GM23338 (cell line): ENCODE measurements at regions not wholly inside any gene's neighbourhood (a gene's known extent, or its start where the extent isn't known, plus 50 kb on each side); places are given as distances from the start of the nearest gene placed in this dataset.

ENCODE experiments used
- ATAC-seq: fragments of 200-7000 bp; cut with Tn5 transposase; 3 replicates; pipeline ENCODE4 v1.9.1; 2020
- DNase-seq: peaks from one replicate; pipeline ENCODE4 v3.0.0-alpha.2; 2015; ENCODE audit warnings: low spot score
- H2AFZ ChIP-seq: fragments of 200-600 bp; sonication (generic); 2 replicates; pipeline ENCODE4 v1.8.0; 2016; ENCODE audit warnings: antibody characterized with exemption, mild to moderate bottlenecking, moderate library complexity
- H3F3A ChIP-seq: fragments of 200-600 bp; sonication (generic); replicated peaks from 2 replicates; pipeline ENCODE4 v1.8.0; 2017; ENCODE audit warnings: antibody characterized with exemption, mixed run types, low read depth
- H3K27ac ChIP-seq: fragments of 200-600 bp; sonication (generic); 2 replicates; pipeline ENCODE4 v1.6.1; 2016; ENCODE audit warnings: low read depth
- H3K27me3 ChIP-seq: fragments of 200-600 bp; sonication (generic); 2 replicates; pipeline ENCODE4 v1.8.0; 2016; ENCODE audit warnings: mild to moderate bottlenecking, mixed run types, moderate library complexity; ENCODE audit not compliant: insufficient read depth
- H3K36me3 ChIP-seq: fragments of 200-600 bp; sonication (generic); 2 replicates; pipeline ENCODE4 v1.8.0; 2016; ENCODE audit warnings: mild to moderate bottlenecking; ENCODE audit not compliant: insufficient read depth
- H3K4me1 ChIP-seq: fragments of 200-600 bp; sonication (generic); 2 replicates; pipeline ENCODE4 v1.8.0; 2016; ENCODE audit warnings: mild to moderate bottlenecking, moderate library complexity; ENCODE audit not compliant: insufficient read depth
- H3K4me2 ChIP-seq: fragments of 200-600 bp; sonication (generic); 2 replicates; pipeline ENCODE4 v1.7.1; 2017; ENCODE audit warnings: mixed run types
- H3K4me3 ChIP-seq: fragments of 200-600 bp; sonication (generic); 2 replicates; pipeline ENCODE4 v1.6.1; 2016; ENCODE audit warnings: mixed run types
- H3K79me2 ChIP-seq: fragments of 200-600 bp; sonication (generic); replicated peaks from 2 replicates; pipeline ENCODE4 v1.8.0; 2017; ENCODE audit warnings: mild to moderate bottlenecking; ENCODE audit not compliant: insufficient read depth
- H3K9me2 ChIP-seq: fragments of 200-600 bp; sonication (generic); 2 replicates; pipeline ENCODE4 v1.8.0; 2017; ENCODE audit not compliant: insufficient read depth
- H4K20me1 ChIP-seq: fragments of 200-600 bp; sonication (generic); replicated peaks from 2 replicates; pipeline ENCODE4 v1.8.0; 2017; ENCODE audit warnings: mild to moderate bottlenecking; ENCODE audit not compliant: insufficient read depth
- H3K27ac Mint-ChIP-seq: 2 replicates; pipeline ENCODE4 v1.8.0; 2020; ENCODE audit warnings: inconsistent platforms, mild to moderate bottlenecking, moderate library complexity, mixed read lengths
- H3K27me3 Mint-ChIP-seq: 3 replicates; pipeline ENCODE4 v1.8.0; 2022; ENCODE audit warnings: low read depth, mild to moderate bottlenecking, moderate library complexity, mixed read lengths, inconsistent platforms; ENCODE audit not compliant: insufficient read depth, poor library complexity
- H3K36me3 Mint-ChIP-seq: 3 replicates; pipeline ENCODE4 v1.8.0; 2021; ENCODE audit warnings: low read depth, mild to moderate bottlenecking, inconsistent platforms, moderate library complexity, mixed read lengths
- H3K4me1 Mint-ChIP-seq: 3 replicates; pipeline ENCODE4 v1.8.0; 2020; ENCODE audit warnings: mild to moderate bottlenecking, inconsistent platforms, mixed read lengths
- H3K4me3 Mint-ChIP-seq: 3 replicates; pipeline ENCODE4 v1.8.0; 2021; ENCODE audit warnings: moderate library complexity, mild to moderate bottlenecking, inconsistent platforms, mixed read lengths
- H3K9me3 Mint-ChIP-seq: 3 replicates; pipeline ENCODE4 v1.8.0; 2020; ENCODE audit warnings: moderate library complexity, mild to moderate bottlenecking, inconsistent platforms, mixed read lengths
- CREB1 ChIP-seq: fragments of 250-450 bp; sonication (Bioruptor Pico); IDR thresholded peaks from 2 replicates; pipeline ENCODE4 v1.5.0; 2020; ENCODE audit warnings: low read depth, mild to moderate bottlenecking, moderate library complexity
- CTCF ChIP-seq, 2 experiments: fragments of 200-600 bp in 1 of 2; sonication (generic) in 1 of 2; conservative IDR thresholded peaks; 2 replicates each; pipeline versions ENCODE4 v1.5.1 to v1.6.1; 2016 to 2017; ENCODE audit warnings: antibody characterized with exemption in 2 of 2, low read depth in 2 of 2, mild to moderate bottlenecking in 2 of 2, moderate library complexity in 1 of 2
- ETS1 ChIP-seq: IDR thresholded peaks from 2 replicates; pipeline ENCODE4 v1.6.1; 2016; ENCODE audit warnings: antibody characterized with exemption
- EZH2phosphoT487 ChIP-seq: fragments of 200-600 bp; sonication (generic); IDR thresholded peaks from one replicate; pipeline ENCODE4 v1.8.1; 2018; ENCODE audit warnings: antibody characterized with exemption; ENCODE audit not compliant: unreplicated experiment
- JUNB ChIP-seq: IDR thresholded peaks from one replicate; pipeline ENCODE4 v1.6.1; 2016; ENCODE audit warnings: antibody characterized with exemption; ENCODE audit not compliant: unreplicated experiment
- NANOG ChIP-seq: IDR thresholded peaks from 2 replicates; pipeline ENCODE4 v1.6.1; 2016; ENCODE audit warnings: antibody characterized with exemption, borderline replicate concordance
- POLR2AphosphoS5 ChIP-seq: IDR thresholded peaks from 2 replicates; pipeline ENCODE4 v1.6.1; 2016; ENCODE audit warnings: antibody characterized with exemption, low read depth
- REST ChIP-seq: IDR thresholded peaks from one replicate; pipeline ENCODE4 v1.6.1; 2018; ENCODE audit warnings: antibody characterized with exemption; ENCODE audit not compliant: unreplicated experiment
- STAT1 ChIP-seq: IDR thresholded peaks from one replicate; pipeline ENCODE4 v1.6.1; 2016; ENCODE audit warnings: antibody characterized with exemption; ENCODE audit not compliant: unreplicated experiment
- ZNF114 ChIP-seq: fragments of 250-450 bp; sonication (Bioruptor Pico); IDR thresholded peaks from 2 replicates; pipeline ENCODE4 v1.5.0; 2020; ENCODE audit warnings: mild to moderate bottlenecking, moderate library complexity
- ZNF462 ChIP-seq: fragments of 250-450 bp; sonication (Bioruptor Pico); IDR thresholded peaks from 2 replicates; pipeline ENCODE4 v1.5.0; 2020; ENCODE audit warnings: mild to moderate bottlenecking, moderate library complexity

- Mint-ChIP-seq H3K36me3 (no peaks in the 10 kb centered on the region), H3K4me1 (no peaks in the 10 kb centered on the region), H3K27ac (no peak overlapping the region), H3K27me3 (no peaks in the 10 kb centered on the region), H3K9me3 (no peaks in the 10 kb centered on the region; the same call in 2 of the 3 replicates), H3K4me3 (no peak overlapping the region)
- no peaks in the 10 kb centered on the region for H4K20me1 ChIP-seq
- H3K4me3 ChIP-seq: no peak overlapping the region
- H2AFZ ChIP-seq: no peak overlapping the region
- no peaks in the 10 kb centered on the region for H3F3A ChIP-seq
- no peak overlapping the region for H3K4me2 ChIP-seq
- H3K9me2 ChIP-seq: no peaks in the 10 kb centered on the region
- H3K4me1 ChIP-seq: no peaks in the 10 kb centered on the region
- H3K36me3 ChIP-seq: no peaks in the 10 kb centered on the region
- no peaks in the 10 kb centered on the region for H3K27me3 ChIP-seq
- ATAC-seq (no peak), DNase-seq (no peak)
- TF ChIP-seq ETS1 (no peak), POLR2AphosphoS5 (no peak), STAT1 (no peak), CREB1 (CRISPR knock-in tag) (no peak), ZNF114 (no peak), REST (no peak), NANOG (no peak)
- no peaks in the 10 kb centered on the region for H3K79me2 ChIP-seq
- no peak overlapping the region for H3K27ac ChIP-seq
These were observed 392.8 kb downstream of the SEC23A start for GRCh38 chr14:38710196-38710595.

- Histone ChIP-seq H3K36me3 (no peaks in the 10 kb centered on the region), H3K9me2 (no peaks in the 10 kb centered on the region), H3K4me1 (no peaks in the 10 kb centered on the region), H3K27me3 (no peaks in the 10 kb centered on the region), H3K79me2 (no peaks in the 10 kb centered on the region), H2AFZ (0 out of 2 replicates have a peak overlapping the region, but pooled peaks have one; percentile 36), H4K20me1 (no peaks in the 10 kb centered on the region), H3K27ac (no peak overlapping the region), H3F3A (no peaks in the 10 kb centered on the region), H3K4me3 (no peak overlapping the region), H3K4me2 (no peak overlapping the region)
- Mint-ChIP-seq H3K27me3 (no peaks in the 10 kb centered on the region), H3K27ac (no peak overlapping the region), H3K9me3 (no peaks in the 10 kb centered on the region), H3K36me3 (no peaks in the 10 kb centered on the region), H3K4me1 (no peaks in the 10 kb centered on the region), H3K4me3 (no peak overlapping the region)
- ATAC-seq (no peak), DNase-seq (no peak)
- TF ChIP-seq NANOG (no peak), JUNB (no peak), CTCF (conservative IDR thresholded peaks at IDR 0.05; ENCODE audit: low read depth in 2 of 2) (no peak), EZH2phosphoT487 (no peak), ZNF462 (CRISPR knock-in tag) (no peak), CREB1 (CRISPR knock-in tag) (no peak)
These were observed 397.8 kb downstream of the SEC23A start for GRCh38 chr14:38705220-38705619.
